ENCODE measurements at regions not wholly inside any gene's neighbourhood (a gene's known extent, or its start where the extent isn't known, plus 50 kb on each side); places are given as distances from the start of the nearest gene placed in this dataset.
"Not testable (repeated sequence)": the region's sequence is repeated elsewhere in the genome, so short reads cannot be mapped to it uniquely, and the experiment has no call there.

- DNase-seq (ENCODE audit: low spot score), result not testable (repeated sequence)
Measured at GRCh38 chr5:162621726-162622263, 554.2 kb downstream of the GABRG2 start.

GRCh38 chr5:162624110-162624509 is 556.5 kb downstream of the GABRG2 start:
- no peak for DNase-seq (ENCODE audit: low spot score)

- no peak for DNase-seq (ENCODE audit: low spot score)
Measured at GRCh38 chr5:162637481-162637880, 569.9 kb downstream of the GABRG2 start.

- DNase-seq (ENCODE audit: low spot score), result no peak
Measured at GRCh38 chr5:162638849-162639248, 571.3 kb downstream of the GABRG2 start.

- DNase-seq (ENCODE audit: low spot score), result no peak
Measured at GRCh38 chr5:162641142-162641813, 573.7 kb downstream of the GABRG2 start.

- no peak for DNase-seq (ENCODE audit: low spot score)
Measured at GRCh38 chr5:162654661-162655405, 587.3 kb downstream of the GABRG2 start.

- peak; percentile 65 for DNase-seq (ENCODE audit: low spot score)
Measured at GRCh38 chr5:162657076-162657475, 589.5 kb downstream of the GABRG2 start.

- no peak for DNase-seq (ENCODE audit: low spot score)
Measured at GRCh38 chr5:162664846-162665245, 597.3 kb downstream of the GABRG2 start.

- no peak for DNase-seq (ENCODE audit: low spot score)
Measured at GRCh38 chr5:162668926-162669325, 601.4 kb downstream of the GABRG2 start.

GRCh38 chr5:162672061-162672460 is 604.5 kb downstream of the GABRG2 start:
- DNase-seq (ENCODE audit: low spot score), result no peak

- no peak for DNase-seq (ENCODE audit: low spot score)
Measured at GRCh38 chr5:162683284-162683683, 615.7 kb downstream of the GABRG2 start.

GRCh38 chr5:162684145-162684544 is 616.6 kb downstream of the GABRG2 start:
- DNase-seq (ENCODE audit: low spot score), result no peak

- DNase-seq (ENCODE audit: low spot score), result no peak
Measured at GRCh38 chr5:162685302-162685701, 617.7 kb downstream of the GABRG2 start.

- not testable (repeated sequence) for DNase-seq (ENCODE audit: low spot score)
Measured at GRCh38 chr5:162696272-162696671, 628.7 kb downstream of the GABRG2 start.

- DNase-seq (ENCODE audit: low spot score), result peak; percentile 4
Measured at GRCh38 chr5:162699361-162699760, 631.8 kb downstream of the GABRG2 start.

- peak; percentile 2 for DNase-seq (ENCODE audit: low spot score)
Measured at GRCh38 chr5:162703914-162704313, 636.3 kb downstream of the GABRG2 start.

GRCh38 chr5:162711244-162711643 is 643.7 kb downstream of the GABRG2 start:
- DNase-seq (ENCODE audit: low spot score), result no peak

GRCh38 chr5:162719720-162720119 is 652.1 kb downstream of the GABRG2 start:
- no peak for DNase-seq (ENCODE audit: low spot score)

- DNase-seq (ENCODE audit: low spot score), result no peak
Measured at GRCh38 chr5:162721125-162721524, 653.6 kb downstream of the GABRG2 start.

- DNase-seq (ENCODE audit: low spot score), result no peak
Measured at GRCh38 chr5:162752612-162753011, 684.8 kb upstream of the CCNG1 start.

- no peak for DNase-seq (ENCODE audit: low spot score)
Measured at GRCh38 chr5:162762119-162762518, 675.3 kb upstream of the CCNG1 start.

- no peak for DNase-seq (ENCODE audit: low spot score)
Measured at GRCh38 chr5:162769019-162769418, 668.4 kb upstream of the CCNG1 start.

GRCh38 chr5:162785673-162786072 is 651.7 kb upstream of the CCNG1 start:
- peak; percentile 3 for DNase-seq (ENCODE audit: low spot score)
